HL-60 (cell line): ENCODE measurements at regions not wholly inside any gene's neighbourhood (a gene's known extent, or its start where the extent isn't known, plus 50 kb on each side); places are given as distances from the start of the nearest gene placed in this dataset.

Experiments
- POLR2AphosphoS5 ChIP-seq: IDR thresholded peaks from 2 replicates; pipeline ENCODE4 v1.6.1; 2012; ENCODE audit warnings: low read depth
- SPI1 ChIP-seq: IDR thresholded peaks from 2 replicates; pipeline ENCODE4 v1.6.1; 2012; ENCODE audit warnings: low read depth, mild to moderate bottlenecking, borderline replicate concordance
- TF ChIP-seq, protein P1 (sequence below): IDR thresholded peaks from one replicate; pipeline ENCODE4 v1.5.1; 2011; ENCODE audit warnings: low read length, control low read depth, inconsistent platforms; ENCODE audit not compliant: insufficient read depth
- TF ChIP-seq, protein P2 (sequence below): IDR thresholded peaks from 2 replicates; pipeline ENCODE4 v1.6.1; 2012; ENCODE audit warnings: low read depth; ENCODE audit not compliant: insufficient replicate concordance

DNA sequence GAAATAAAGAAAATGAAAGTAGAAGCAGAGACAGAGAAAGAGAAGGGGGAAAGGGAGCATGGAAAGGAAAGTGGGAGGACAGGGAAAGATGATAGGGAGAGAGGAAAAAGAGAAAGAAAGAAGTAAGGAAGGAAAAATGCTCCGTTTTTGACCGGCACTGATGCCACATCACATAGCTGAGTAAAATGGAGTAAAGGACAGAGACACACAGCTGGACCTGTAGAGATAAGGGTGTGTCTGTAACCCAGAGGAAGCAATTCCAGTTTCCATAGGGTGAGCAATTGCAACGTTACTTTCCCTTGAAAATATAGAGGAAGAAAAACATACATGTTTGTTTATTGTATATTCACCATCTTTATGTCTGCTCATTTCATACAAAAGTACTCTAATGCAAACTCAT lies 1866.9 kb upstream of the PIK3C3 start:
- TF ChIP-seq, protein P1, sequence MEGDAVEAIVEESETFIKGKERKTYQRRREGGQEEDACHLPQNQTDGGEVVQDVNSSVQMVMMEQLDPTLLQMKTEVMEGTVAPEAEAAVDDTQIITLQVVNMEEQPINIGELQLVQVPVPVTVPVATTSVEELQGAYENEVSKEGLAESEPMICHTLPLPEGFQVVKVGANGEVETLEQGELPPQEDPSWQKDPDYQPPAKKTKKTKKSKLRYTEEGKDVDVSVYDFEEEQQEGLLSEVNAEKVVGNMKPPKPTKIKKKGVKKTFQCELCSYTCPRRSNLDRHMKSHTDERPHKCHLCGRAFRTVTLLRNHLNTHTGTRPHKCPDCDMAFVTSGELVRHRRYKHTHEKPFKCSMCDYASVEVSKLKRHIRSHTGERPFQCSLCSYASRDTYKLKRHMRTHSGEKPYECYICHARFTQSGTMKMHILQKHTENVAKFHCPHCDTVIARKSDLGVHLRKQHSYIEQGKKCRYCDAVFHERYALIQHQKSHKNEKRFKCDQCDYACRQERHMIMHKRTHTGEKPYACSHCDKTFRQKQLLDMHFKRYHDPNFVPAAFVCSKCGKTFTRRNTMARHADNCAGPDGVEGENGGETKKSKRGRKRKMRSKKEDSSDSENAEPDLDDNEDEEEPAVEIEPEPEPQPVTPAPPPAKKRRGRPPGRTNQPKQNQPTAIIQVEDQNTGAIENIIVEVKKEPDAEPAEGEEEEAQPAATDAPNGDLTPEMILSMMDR: no peak
- no peak for TF ChIP-seq POLR2AphosphoS5
- TF ChIP-seq, protein P2, sequence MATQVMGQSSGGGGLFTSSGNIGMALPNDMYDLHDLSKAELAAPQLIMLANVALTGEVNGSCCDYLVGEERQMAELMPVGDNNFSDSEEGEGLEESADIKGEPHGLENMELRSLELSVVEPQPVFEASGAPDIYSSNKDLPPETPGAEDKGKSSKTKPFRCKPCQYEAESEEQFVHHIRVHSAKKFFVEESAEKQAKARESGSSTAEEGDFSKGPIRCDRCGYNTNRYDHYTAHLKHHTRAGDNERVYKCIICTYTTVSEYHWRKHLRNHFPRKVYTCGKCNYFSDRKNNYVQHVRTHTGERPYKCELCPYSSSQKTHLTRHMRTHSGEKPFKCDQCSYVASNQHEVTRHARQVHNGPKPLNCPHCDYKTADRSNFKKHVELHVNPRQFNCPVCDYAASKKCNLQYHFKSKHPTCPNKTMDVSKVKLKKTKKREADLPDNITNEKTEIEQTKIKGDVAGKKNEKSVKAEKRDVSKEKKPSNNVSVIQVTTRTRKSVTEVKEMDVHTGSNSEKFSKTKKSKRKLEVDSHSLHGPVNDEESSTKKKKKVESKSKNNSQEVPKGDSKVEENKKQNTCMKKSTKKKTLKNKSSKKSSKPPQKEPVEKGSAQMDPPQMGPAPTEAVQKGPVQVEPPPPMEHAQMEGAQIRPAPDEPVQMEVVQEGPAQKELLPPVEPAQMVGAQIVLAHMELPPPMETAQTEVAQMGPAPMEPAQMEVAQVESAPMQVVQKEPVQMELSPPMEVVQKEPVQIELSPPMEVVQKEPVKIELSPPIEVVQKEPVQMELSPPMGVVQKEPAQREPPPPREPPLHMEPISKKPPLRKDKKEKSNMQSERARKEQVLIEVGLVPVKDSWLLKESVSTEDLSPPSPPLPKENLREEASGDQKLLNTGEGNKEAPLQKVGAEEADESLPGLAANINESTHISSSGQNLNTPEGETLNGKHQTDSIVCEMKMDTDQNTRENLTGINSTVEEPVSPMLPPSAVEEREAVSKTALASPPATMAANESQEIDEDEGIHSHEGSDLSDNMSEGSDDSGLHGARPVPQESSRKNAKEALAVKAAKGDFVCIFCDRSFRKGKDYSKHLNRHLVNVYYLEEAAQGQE: no peak
- TF ChIP-seq SPI1: no peak
